Esophagus muscularis mucosa (tissue), 4 donors: ENCODE measurements at regions not wholly inside any gene's neighbourhood (a gene's known extent, or its start where the extent isn't known, plus 50 kb on each side); places are given as distances from the start of the nearest gene placed in this dataset.

ENCODE experiments used
- DNase-seq: peaks from one replicate; pipeline ENCODE4 v3.0.0-alpha.2; 2017; ENCODE audit errors: extremely low spot score
- H3K27ac ChIP-seq, 4 donors: fragments of 200-600 bp; sonication (generic); replicated peaks in 1 of 4; 1 replicate in 3 of 4; 2 replicates in 1 of 4; pipeline ENCODE4 v1.5.1; 2016 to 2019; ENCODE audit warnings: mild to moderate bottlenecking in 1 of 4
- H3K27me3 ChIP-seq, 4 donors: fragments of 200-600 bp; sonication (generic); one replicate each; pipeline versions ENCODE4 v1.5.1 to v1.6.0; 2016 to 2019
- H3K36me3 ChIP-seq, 4 donors: fragments of 200-600 bp; sonication (generic); one replicate each; pipeline ENCODE4 v1.5.1; 2016 to 2019
- H3K4me1 ChIP-seq, 4 donors: fragments of 200-600 bp; sonication (generic); one replicate each; pipeline ENCODE4 v1.5.1; 2016 to 2019
- H3K4me3 ChIP-seq, 4 donors: fragments of 200-600 bp; sonication (generic); 1 replicate in 2 of 4; 2 replicates in 2 of 4; pipeline ENCODE4 v1.5.1; 2016 to 2019; ENCODE audit warnings: mild to moderate bottlenecking in 4 of 4, moderate library complexity in 1 of 4
- H3K9me3 ChIP-seq, 4 donors: fragments of 200-600 bp; sonication (generic); 1 replicate in 3 of 4; 2 replicates in 1 of 4; pipeline ENCODE4 v1.5.1; 2016 to 2019
- CTCF ChIP-seq, 3 experiments: fragments of 200-600 bp in 2 of 3; fragments of 450-650 bp in 1 of 3; sonication (generic) in 2 of 3; IDR thresholded peaks; one replicate each; pipeline ENCODE4 v1.5.1; 2017 to 2019; ENCODE audit warnings: antibody characterized with exemption in 3 of 3, mild to moderate bottlenecking in 2 of 3, moderate library complexity in 1 of 3
- EP300 ChIP-seq: sonication (generic); formaldehyde crosslinking; IDR thresholded peaks from one replicate; pipeline ENCODE4 v1.6.1; 2017; ENCODE audit warnings: antibody characterized with exemption
- POLR2A ChIP-seq: fragments of 450-650 bp; IDR thresholded peaks from one replicate; pipeline ENCODE4 v1.6.1; 2017; ENCODE audit warnings: antibody characterized with exemption, moderate library complexity, mild to moderate bottlenecking, low read depth
- POLR2AphosphoS5 ChIP-seq, 2 donors: sonication (generic); formaldehyde crosslinking; IDR thresholded peaks; one replicate each; pipeline ENCODE4 v1.6.1; 2017; ENCODE audit warnings: antibody characterized with exemption in 2 of 2
- WGBS: methylation state at CpG from one replicate; pipeline ENCODE4 v1.1.5; 2018; 5-methylcytosine and 5-hydroxymethylcytosine counted together
- intact Hi-C: fragments of 100-400 bp; cut with DNase I; formaldehyde crosslinking; loops from one replicate; pipeline ENCODE4 v1.15.1; 2023

GRCh38 chr6:79375635-79376337 lies 141.3 kb upstream of the HMGN3 start:
- intact Hi-C loops, result no loop called here
- no peak for DNase-seq
- no peaks in the 10 kb centered on the region for H3K27me3 ChIP-seq
- no peaks in the 10 kb centered on the region for H3K36me3 ChIP-seq
- no peak for TF ChIP-seq CTCF (IDR thresholded peaks at IDR 0.05)
- no peak for TF ChIP-seq EP300
- TF ChIP-seq POLR2A, result no peak
- no peak for TF ChIP-seq POLR2AphosphoS5 (IDR thresholded peaks at IDR 0.05)
- peaks cover 0 to 2% (median 0%) of the 10 kb centered on the region in 4 donors for H3K9me3 ChIP-seq
- no peak overlapping the region for H3K4me3 ChIP-seq
- WGBS, result 66% methylated on average over 3 of the region's 3 CpGs
- H3K4me1 ChIP-seq, result peaks cover 0 to 6% (median 0%) of the 10 kb centered on the region in 4 donors
- no peak overlapping the region for H3K27ac ChIP-seq

- peaks cover 0 to 13% (median 5%) of the 10 kb centered on the region in 4 donors for H3K9me3 ChIP-seq
- H3K4me1 ChIP-seq, result peaks cover 0 to 6% (median 0%) of the 10 kb centered on the region in 4 donors
- no peaks in the 10 kb centered on the region for H3K27me3 ChIP-seq
- no peak overlapping the region for H3K27ac ChIP-seq
- intact Hi-C loops, result no loop called here
- DNase-seq, result no peak
- H3K4me3 ChIP-seq, result no peak overlapping the region
- TF ChIP-seq POLR2AphosphoS5 (IDR thresholded peaks at IDR 0.05), result no peak
- TF ChIP-seq POLR2A, result no peak
- TF ChIP-seq CTCF (IDR thresholded peaks at IDR 0.05), result no peak
- no peak for TF ChIP-seq EP300
- 90% methylated on average over 1 of the region's 1 CpG for WGBS
- H3K36me3 ChIP-seq, result no peaks in the 10 kb centered on the region
Observed at GRCh38 chr6:79374308-79374707, 139.8 kb upstream of the HMGN3 start.

GRCh38 chr6:79373880-79374279 lies 139.4 kb upstream of the HMGN3 start:
- WGBS, result 73% methylated on average over 3 of the region's 3 CpGs
- no peak for DNase-seq
- H3K9me3 ChIP-seq, result peaks cover 0 to 16% (median 7%) of the 10 kb centered on the region in 4 donors
- H3K4me3 ChIP-seq, result no peak overlapping the region
- peaks cover 0 to 6% (median 0%) of the 10 kb centered on the region in 4 donors for H3K4me1 ChIP-seq
- TF ChIP-seq CTCF (IDR thresholded peaks at IDR 0.05), result no peak
- TF ChIP-seq POLR2A, result no peak
- no peak for TF ChIP-seq EP300
- TF ChIP-seq POLR2AphosphoS5 (IDR thresholded peaks at IDR 0.05), result no peak
- no peak overlapping the region for H3K27ac ChIP-seq
- H3K36me3 ChIP-seq, result no peaks in the 10 kb centered on the region
- intact Hi-C loops, result no loop called here
- H3K27me3 ChIP-seq, result no peaks in the 10 kb centered on the region

- no peaks in the 10 kb centered on the region for H3K36me3 ChIP-seq
- H3K27me3 ChIP-seq, result no peaks in the 10 kb centered on the region
- intact Hi-C loops, result no loop called here
- peaks cover 0 to 23% (median 13%) of the 10 kb centered on the region in 4 donors for H3K9me3 ChIP-seq
- H3K27ac ChIP-seq, result no peak overlapping the region
- no peak for TF ChIP-seq POLR2AphosphoS5 (IDR thresholded peaks at IDR 0.05)
- TF ChIP-seq CTCF (IDR thresholded peaks at IDR 0.05), result no peak
- TF ChIP-seq EP300, result no peak
- TF ChIP-seq POLR2A, result no peak
- H3K4me1 ChIP-seq, result peaks cover 0 to 6% (median 0%) of the 10 kb centered on the region in 4 donors
- 92% methylated on average over 3 of the region's 3 CpGs for WGBS
- H3K4me3 ChIP-seq, result no peak overlapping the region
- DNase-seq, result no peak
Observed at GRCh38 chr6:79373246-79373645, 138.8 kb upstream of the HMGN3 start.

- Histone ChIP-seq H3K27ac (no peak overlapping the region), H3K4me1 (peaks cover 0 to 6% (median 0%) of the 10 kb centered on the region in 4 donors), H3K9me3 (peaks cover 0 to 28% (median 18%) of the 10 kb centered on the region in 4 donors), H3K36me3 (no peaks in the 10 kb centered on the region), H3K27me3 (no peaks in the 10 kb centered on the region), H3K4me3 (no peak overlapping the region)
- no peak for TF ChIP-seq CTCF (IDR thresholded peaks at IDR 0.05)
- TF ChIP-seq POLR2AphosphoS5 (IDR thresholded peaks at IDR 0.05), result no peak
- no peak for TF ChIP-seq POLR2A
- no peak for TF ChIP-seq EP300
- intact Hi-C loops, result no loop called here
- WGBS, result 84% methylated on average over 1 of the region's 1 CpG
- DNase-seq, result no peak
Observed at GRCh38 chr6:79372757-79373156, 138.3 kb upstream of the HMGN3 start.
